Upper lobe of left lung (tissue), 4 donors: ENCODE measurements at regions not wholly inside any gene's neighbourhood (a gene's known extent, or its start where the extent isn't known, plus 50 kb on each side); places are given as distances from the start of the nearest gene placed in this dataset.
"Not testable (repeated sequence)": the region's sequence is repeated elsewhere in the genome, so short reads cannot be mapped to it uniquely, and the experiment has no call there.

ENCODE experiments used
- EP300 ChIP-seq, 4 donors: sonication (generic); formaldehyde crosslinking; IDR thresholded peaks; one replicate each; pipeline ENCODE4 v1.5.1; 2017; ENCODE audit warnings: antibody characterized with exemption in 4 of 4, control low read depth in 2 of 4
- POLR2A ChIP-seq, 4 donors: fragments of 450-650 bp; IDR thresholded peaks; one replicate each; pipeline ENCODE4 v1.5.1; 2016 to 2017; ENCODE audit warnings: antibody characterized with exemption in 4 of 4, mild to moderate bottlenecking in 2 of 4
- POLR2AphosphoS5 ChIP-seq, 2 donors: sonication (generic); formaldehyde crosslinking; IDR thresholded peaks; one replicate each; pipeline ENCODE4 v1.5.1; 2017; ENCODE audit warnings: antibody characterized with exemption in 2 of 2
- TF ChIP-seq, protein P1 (sequence below), 6 experiments: fragments of 450-650 bp in 4 of 6; fragments of 200-600 bp in 2 of 6; sonication (generic) in 2 of 6; IDR thresholded peaks; one replicate each; pipeline ENCODE4 v1.5.1; 2016 to 2019; ENCODE audit warnings: antibody characterized with exemption in 6 of 6

DNA sequence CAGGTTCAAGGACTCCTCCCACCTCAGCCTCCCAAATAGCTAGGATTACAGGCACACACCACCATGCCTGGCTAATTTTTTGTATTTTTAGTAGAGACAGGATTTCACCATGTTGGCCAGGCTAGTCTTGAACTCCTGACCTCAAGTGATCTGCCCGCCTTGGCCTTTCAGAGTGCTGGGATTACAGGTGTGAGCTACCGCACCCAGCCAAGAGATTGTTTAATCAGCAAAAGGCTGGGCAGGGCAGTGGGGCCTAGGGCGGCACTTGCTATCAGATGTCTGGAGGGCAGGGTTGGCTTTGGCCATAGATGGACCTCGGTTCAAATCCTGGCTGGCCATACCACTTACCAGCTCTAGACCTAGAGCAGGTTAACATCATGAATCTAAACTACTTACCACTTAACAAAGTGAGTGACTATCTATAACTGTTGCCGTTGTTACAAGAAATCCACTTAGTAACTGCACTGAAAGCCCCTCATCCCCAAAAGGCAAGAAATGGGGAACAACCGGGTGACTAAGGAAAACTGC lies 60.9 kb upstream of the BCL2L14 start:
- TF ChIP-seq, protein P1, sequence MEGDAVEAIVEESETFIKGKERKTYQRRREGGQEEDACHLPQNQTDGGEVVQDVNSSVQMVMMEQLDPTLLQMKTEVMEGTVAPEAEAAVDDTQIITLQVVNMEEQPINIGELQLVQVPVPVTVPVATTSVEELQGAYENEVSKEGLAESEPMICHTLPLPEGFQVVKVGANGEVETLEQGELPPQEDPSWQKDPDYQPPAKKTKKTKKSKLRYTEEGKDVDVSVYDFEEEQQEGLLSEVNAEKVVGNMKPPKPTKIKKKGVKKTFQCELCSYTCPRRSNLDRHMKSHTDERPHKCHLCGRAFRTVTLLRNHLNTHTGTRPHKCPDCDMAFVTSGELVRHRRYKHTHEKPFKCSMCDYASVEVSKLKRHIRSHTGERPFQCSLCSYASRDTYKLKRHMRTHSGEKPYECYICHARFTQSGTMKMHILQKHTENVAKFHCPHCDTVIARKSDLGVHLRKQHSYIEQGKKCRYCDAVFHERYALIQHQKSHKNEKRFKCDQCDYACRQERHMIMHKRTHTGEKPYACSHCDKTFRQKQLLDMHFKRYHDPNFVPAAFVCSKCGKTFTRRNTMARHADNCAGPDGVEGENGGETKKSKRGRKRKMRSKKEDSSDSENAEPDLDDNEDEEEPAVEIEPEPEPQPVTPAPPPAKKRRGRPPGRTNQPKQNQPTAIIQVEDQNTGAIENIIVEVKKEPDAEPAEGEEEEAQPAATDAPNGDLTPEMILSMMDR (IDR thresholded peaks at IDR 0.05): not testable (repeated sequence)
- not testable (repeated sequence) for TF ChIP-seq POLR2A, EP300, POLR2AphosphoS5 (IDR thresholded peaks at IDR 0.05)
